Keratinocyte (primary cell): ENCODE measurements at regions not wholly inside any gene's neighbourhood (a gene's known extent, or its start where the extent isn't known, plus 50 kb on each side); places are given as distances from the start of the nearest gene placed in this dataset.

Experiments used
- DNase-seq: peaks from one replicate; pipeline ENCODE4 v3.0.0-alpha.2; 2011; ENCODE audit warnings: low read depth, missing footprints, low spot score
- FAIRE-seq: peaks from 2 replicates; lab custom pipeline; 2011; peaks lifted over from hg19 to GRCh38; lab: Jason Lieb, UNC
- H2AFZ ChIP-seq: 2 replicates; pipeline ENCODE4 v1.6.0; 2012; ENCODE audit warnings: low read length, control low read depth, inconsistent platforms; ENCODE audit not compliant: control insufficient read depth
- H3K27ac ChIP-seq: 2 replicates; pipeline ENCODE4 v1.5.1; 2011; ENCODE audit warnings: low read length; ENCODE audit not compliant: control insufficient read depth, insufficient read depth
- H3K27me3 ChIP-seq: 3 replicates; pipeline ENCODE4 v1.6.0; 2011; ENCODE audit warnings: low read length; ENCODE audit not compliant: control insufficient read depth, insufficient read depth; ENCODE audit errors: extremely low read depth
- H3K36me3 ChIP-seq, 2 experiments: 2 replicates in 1 of 2; 3 replicates in 1 of 2; pipeline ENCODE4 v1.5.1; 2011; ENCODE audit warnings: low read length in 2 of 2, mild to moderate bottlenecking in 1 of 2; ENCODE audit not compliant: control insufficient read depth in 2 of 2, insufficient read depth in 2 of 2; ENCODE audit errors: extremely low read depth in 1 of 2
- H3K4me1 ChIP-seq: 3 replicates; pipeline ENCODE4 v1.5.1; 2011; ENCODE audit warnings: low read length; ENCODE audit not compliant: control insufficient read depth, insufficient read depth; ENCODE audit errors: extremely low read depth
- H3K4me2 ChIP-seq: 3 replicates; pipeline ENCODE4 v1.6.0; 2011; ENCODE audit warnings: low read depth, low read length; ENCODE audit not compliant: control insufficient read depth, insufficient read depth; ENCODE audit errors: extremely low read depth
- H3K4me3 ChIP-seq, 3 experiments: fragments of 200-600 bp in 1 of 3; sonication (generic) in 1 of 3; 2 replicates in 2 of 3; 3 replicates in 1 of 3; pipeline ENCODE4 v1.5.1; 2011 to 2016; ENCODE audit warnings: low read length in 3 of 3, mild to moderate bottlenecking in 3 of 3, control low read depth in 2 of 3, inconsistent platforms in 1 of 3, low read depth in 1 of 3, mixed read lengths in 1 of 3, mixed run types in 1 of 3, moderate library complexity in 1 of 3; ENCODE audit not compliant: control insufficient read depth in 2 of 3, insufficient read depth in 2 of 3; ENCODE audit errors: extremely low read depth in 1 of 3
- H3K79me2 ChIP-seq: 2 replicates; pipeline ENCODE4 v1.6.0; 2012; ENCODE audit warnings: low read length; ENCODE audit not compliant: control insufficient read depth, insufficient read depth
- H3K9ac ChIP-seq: 3 replicates; pipeline ENCODE4 v1.6.0; 2011; ENCODE audit warnings: low read length; ENCODE audit not compliant: control insufficient read depth, insufficient read depth; ENCODE audit errors: extremely low read depth
- H3K9me1 ChIP-seq: 3 replicates; pipeline ENCODE4 v1.6.0; 2011; ENCODE audit warnings: low read length; ENCODE audit not compliant: control insufficient read depth, insufficient read depth; ENCODE audit errors: extremely low read depth
- H3K9me3 ChIP-seq: 2 replicates; pipeline ENCODE4 v1.5.1; 2012; ENCODE audit warnings: low read depth, low read length; ENCODE audit not compliant: control insufficient read depth
- H4K20me1 ChIP-seq: 3 replicates; pipeline ENCODE4 v1.6.0; 2011; ENCODE audit warnings: low read length; ENCODE audit not compliant: control insufficient read depth, insufficient read depth; ENCODE audit errors: extremely low read depth
- CTCF ChIP-seq, 3 experiments: IDR thresholded peaks in 1 of 3; conservative IDR thresholded peaks in 1 of 3; optimal IDR thresholded peaks in 1 of 3; 2 replicates in 2 of 3; 3 replicates in 1 of 3; pipeline versions ENCODE3 to v1.5.1; 2011; ENCODE audit warnings: low read length in 3 of 3, mild to moderate bottlenecking in 3 of 3, moderate library complexity in 2 of 3, control low read depth in 1 of 3, inconsistent platforms in 1 of 3; ENCODE audit not compliant: insufficient read depth in 2 of 3; ENCODE audit errors: extremely low read depth in 1 of 3
- EZH2 ChIP-seq: IDR thresholded peaks from one replicate; pipeline ENCODE4 v1.6.1; 2012; ENCODE audit warnings: inconsistent platforms, mild to moderate bottlenecking, low read length, moderate library complexity
- dilution Hi-C: fragments of 300-500 bp; cut with MboI; formaldehyde crosslinking; loops from one replicate; pipeline ENCODE4 v1.7.0; 2020; ENCODE audit warnings: low sequenced_read_pairs; ENCODE audit not compliant: extremely low pct_ligation_motif_present

- Histone ChIP-seq H3K27me3 (no peaks in the 10 kb centered on the region), H4K20me1 (no peaks in the 10 kb centered on the region), H3K4me3 (no peak overlapping the region), H3K36me3 (no peaks in the 10 kb centered on the region), H3K9ac (no peak overlapping the region), H3K9me3 (no peaks in the 10 kb centered on the region), H3K79me2 (peaks cover 3% of the 10 kb centered on the region), H2AFZ (peak overlapping the region; percentile 70), H3K9me1 (no peaks in the 10 kb centered on the region), H3K27ac (no peak overlapping the region), H3K4me1 (peaks cover 39% of the 10 kb centered on the region), H3K4me2 (no peak overlapping the region)
- FAIRE-seq (peak; percentile 58), DNase-seq (no peak)
- no peak for TF ChIP-seq EZH2
- no peak for TF ChIP-seq CTCF (optimal IDR thresholded peaks at IDR 0.05 in 1 of 3, IDR thresholded peaks at IDR 0.05 in 1 of 3, conservative IDR thresholded peaks at IDR 0.05 in 1 of 3; ENCODE audit: extremely low read depth in 1 of 3, insufficient read depth in 2 of 3, low read length in 3 of 3)
- dilution Hi-C loops: no loop called here
Measured at GRCh38 chr7:25944777-25945515, 207.1 kb upstream of the NFE2L3 start.

- Histone ChIP-seq H3K27me3 (no peaks in the 10 kb centered on the region), H3K4me2 (no peak overlapping the region), H2AFZ (no peak overlapping the region), H3K27ac (no peak overlapping the region), H3K9me1 (no peaks in the 10 kb centered on the region), H3K4me1 (peaks cover 35% of the 10 kb centered on the region), H3K79me2 (peaks cover 8% of the 10 kb centered on the region), H3K9me3 (no peaks in the 10 kb centered on the region), H3K4me3 (no peak overlapping the region), H4K20me1 (no peaks in the 10 kb centered on the region), H3K9ac (no peak overlapping the region), H3K36me3 (no peaks in the 10 kb centered on the region)
- TF ChIP-seq EZH2 (no peak), CTCF (optimal IDR thresholded peaks at IDR 0.05 in 1 of 3, IDR thresholded peaks at IDR 0.05 in 1 of 3, conservative IDR thresholded peaks at IDR 0.05 in 1 of 3; ENCODE audit: extremely low read depth in 1 of 3, insufficient read depth in 2 of 3, low read length in 3 of 3) (no peak)
- DNase-seq: no peak
- FAIRE-seq: peak; percentile 70
- dilution Hi-C loops: no loop called here
Measured at GRCh38 chr7:25945608-25946007, 206.4 kb upstream of the NFE2L3 start.
